ENCODE measurements at regions not wholly inside any gene's neighbourhood (a gene's known extent, or its start where the extent isn't known, plus 50 kb on each side); places are given as distances from the start of the nearest gene placed in this dataset.

GRCh38 chr18:60599995-60600394 is 227.4 kb upstream of the MC4R start:
- H3K4me3 Mint-ChIP-seq (ENCODE audit: unreplicated experiment) = no peak overlapping the region

GRCh38 chr18:60601249-60601648 is 228.7 kb upstream of the MC4R start:
- DNase-seq (ENCODE audit: low spot score) = no peak
- no peaks in the 10 kb centered on the region for H3K36me3 Mint-ChIP-seq (ENCODE audit: low read depth, unreplicated experiment)
- H3K9me3 Mint-ChIP-seq (ENCODE audit: unreplicated experiment) = no peaks in the 10 kb centered on the region
- H3K27ac Mint-ChIP-seq (ENCODE audit: unreplicated experiment) = no peak overlapping the region
- no peak for TF ChIP-seq CTCF (IDR thresholded peaks at IDR 0.05; ENCODE audit: unreplicated experiment)
- H3K4me3 Mint-ChIP-seq (ENCODE audit: unreplicated experiment) = no peak overlapping the region
- H3K27me3 Mint-ChIP-seq (ENCODE audit: unreplicated experiment) = no peaks in the 10 kb centered on the region
- H3K4me1 Mint-ChIP-seq (ENCODE audit: unreplicated experiment) = no peaks in the 10 kb centered on the region

More at GRCh38 chr18:60599995-60600394, 227.4 kb upstream of the MC4R start:
- TF ChIP-seq CTCF (IDR thresholded peaks at IDR 0.05; ENCODE audit: unreplicated experiment) = no peak
- Mint-ChIP-seq H3K9me3 (ENCODE audit: unreplicated experiment) (no peaks in the 10 kb centered on the region), H3K4me1 (ENCODE audit: unreplicated experiment) (no peaks in the 10 kb centered on the region), H3K27me3 (ENCODE audit: unreplicated experiment) (no peaks in the 10 kb centered on the region), H3K36me3 (ENCODE audit: low read depth, unreplicated experiment) (no peaks in the 10 kb centered on the region), H3K27ac (ENCODE audit: unreplicated experiment) (no peak overlapping the region)
- no peak for DNase-seq (ENCODE audit: low spot score)

- Mint-ChIP-seq H3K4me1 (ENCODE audit: unreplicated experiment) (peaks cover 5% of the 10 kb centered on the region), H3K4me3 (ENCODE audit: unreplicated experiment) (no peak overlapping the region)
Observed at GRCh38 chr18:60623331-60623730, 250.8 kb upstream of the MC4R start.

GRCh38 chr18:60624207-60624606 is 251.6 kb upstream of the MC4R start:
- DNase-seq (ENCODE audit: low spot score) = no peak
- Mint-ChIP-seq H3K36me3 (ENCODE audit: low read depth, unreplicated experiment) (no peaks in the 10 kb centered on the region), H3K9me3 (ENCODE audit: unreplicated experiment) (no peaks in the 10 kb centered on the region), H3K27me3 (ENCODE audit: unreplicated experiment) (no peaks in the 10 kb centered on the region), H3K4me3 (ENCODE audit: unreplicated experiment) (no peak overlapping the region), H3K27ac (ENCODE audit: unreplicated experiment) (no peak overlapping the region), H3K4me1 (ENCODE audit: unreplicated experiment) (peaks cover 5% of the 10 kb centered on the region)
- no peak for TF ChIP-seq CTCF (IDR thresholded peaks at IDR 0.05; ENCODE audit: unreplicated experiment)

More at GRCh38 chr18:60623331-60623730, 250.8 kb upstream of the MC4R start:
- TF ChIP-seq CTCF (IDR thresholded peaks at IDR 0.05; ENCODE audit: unreplicated experiment) = no peak
- Mint-ChIP-seq H3K27ac (ENCODE audit: unreplicated experiment) (no peak overlapping the region), H3K27me3 (ENCODE audit: unreplicated experiment) (no peaks in the 10 kb centered on the region), H3K36me3 (ENCODE audit: low read depth, unreplicated experiment) (no peaks in the 10 kb centered on the region), H3K9me3 (ENCODE audit: unreplicated experiment) (no peaks in the 10 kb centered on the region)
- no peak for DNase-seq (ENCODE audit: low spot score)

- no peaks in the 10 kb centered on the region for H3K36me3 Mint-ChIP-seq (ENCODE audit: low read depth, unreplicated experiment)
- TF ChIP-seq CTCF (IDR thresholded peaks at IDR 0.05; ENCODE audit: unreplicated experiment) = no peak
- no peaks in the 10 kb centered on the region for H3K4me1 Mint-ChIP-seq (ENCODE audit: unreplicated experiment)
- DNase-seq (ENCODE audit: low spot score) = no peak
- no peak overlapping the region for H3K4me3 Mint-ChIP-seq (ENCODE audit: unreplicated experiment)
- no peak overlapping the region for H3K27ac Mint-ChIP-seq (ENCODE audit: unreplicated experiment)
- no peaks in the 10 kb centered on the region for H3K27me3 Mint-ChIP-seq (ENCODE audit: unreplicated experiment)
- H3K9me3 Mint-ChIP-seq (ENCODE audit: unreplicated experiment) = no peaks in the 10 kb centered on the region
Observed at GRCh38 chr18:60639836-60640235, 267.3 kb upstream of the MC4R start.

Measured in endothelial cell (in vitro differentiated cells).